Fibroblast of lung (primary cell): ENCODE measurements at regions not wholly inside any gene's neighbourhood (a gene's known extent, or its start where the extent isn't known, plus 50 kb on each side); places are given as distances from the start of the nearest gene placed in this dataset.

Experiments used
- EZH2 ChIP-seq: IDR thresholded peaks from 2 replicates; pipeline ENCODE4 v1.5.1; 2012; ENCODE audit warnings: low read length, control low read depth, mild to moderate bottlenecking; ENCODE audit errors: missing control alignments
- TF ChIP-seq, protein P1 (sequence below), 2 donors: IDR thresholded peaks in 1 of 2; conservative IDR thresholded peaks in 1 of 2; 1 replicate in 1 of 2; 2 replicates in 1 of 2; pipeline ENCODE4 v1.5.1; 2011 to 2012; ENCODE audit warnings: low read length in 2 of 2, control low read depth in 1 of 2, inconsistent platforms in 1 of 2, low read depth in 1 of 2, mild to moderate bottlenecking in 1 of 2

DNA sequence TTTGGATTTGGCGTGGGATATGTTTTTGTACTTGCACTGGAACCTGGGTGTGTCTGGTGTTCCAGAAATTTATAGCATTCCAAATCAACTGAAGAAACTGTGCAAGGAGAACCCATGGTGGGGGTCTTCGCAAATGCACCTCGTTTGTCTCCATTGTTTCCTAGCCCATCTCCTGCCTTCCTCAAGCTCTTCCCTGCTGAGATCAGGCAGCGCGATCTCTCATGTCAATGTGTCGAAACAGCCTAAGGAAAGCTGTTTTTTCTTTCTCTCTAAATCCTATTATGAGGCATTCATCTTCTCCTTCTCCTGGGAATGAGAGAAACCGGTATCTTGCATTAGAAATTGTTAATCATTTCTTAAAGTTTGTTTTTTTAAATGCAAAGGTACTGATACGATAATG is 131.0 kb downstream of the KLF5 start:
- TF ChIP-seq, protein P1, sequence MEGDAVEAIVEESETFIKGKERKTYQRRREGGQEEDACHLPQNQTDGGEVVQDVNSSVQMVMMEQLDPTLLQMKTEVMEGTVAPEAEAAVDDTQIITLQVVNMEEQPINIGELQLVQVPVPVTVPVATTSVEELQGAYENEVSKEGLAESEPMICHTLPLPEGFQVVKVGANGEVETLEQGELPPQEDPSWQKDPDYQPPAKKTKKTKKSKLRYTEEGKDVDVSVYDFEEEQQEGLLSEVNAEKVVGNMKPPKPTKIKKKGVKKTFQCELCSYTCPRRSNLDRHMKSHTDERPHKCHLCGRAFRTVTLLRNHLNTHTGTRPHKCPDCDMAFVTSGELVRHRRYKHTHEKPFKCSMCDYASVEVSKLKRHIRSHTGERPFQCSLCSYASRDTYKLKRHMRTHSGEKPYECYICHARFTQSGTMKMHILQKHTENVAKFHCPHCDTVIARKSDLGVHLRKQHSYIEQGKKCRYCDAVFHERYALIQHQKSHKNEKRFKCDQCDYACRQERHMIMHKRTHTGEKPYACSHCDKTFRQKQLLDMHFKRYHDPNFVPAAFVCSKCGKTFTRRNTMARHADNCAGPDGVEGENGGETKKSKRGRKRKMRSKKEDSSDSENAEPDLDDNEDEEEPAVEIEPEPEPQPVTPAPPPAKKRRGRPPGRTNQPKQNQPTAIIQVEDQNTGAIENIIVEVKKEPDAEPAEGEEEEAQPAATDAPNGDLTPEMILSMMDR (conservative IDR thresholded peaks at IDR 0.05 in 1 of 2, IDR thresholded peaks at IDR 0.05 in 1 of 2; ENCODE audit: low read depth in 1 of 2, low read length in 2 of 2): no peak
- no peak for TF ChIP-seq EZH2
